Neuron (in vitro differentiated cells): ENCODE measurements at regions not wholly inside any gene's neighbourhood (a gene's known extent, or its start where the extent isn't known, plus 50 kb on each side); places are given as distances from the start of the nearest gene placed in this dataset.

Source experiments
- H2AFZ ChIP-seq: one replicate; pipeline ENCODE4 v1.6.1; 2013; ENCODE audit warnings: low read depth, mild to moderate bottlenecking, inconsistent platforms, low read length, moderate library complexity
- H3K27me3 ChIP-seq: one replicate; pipeline ENCODE4 v1.6.1; 2013; ENCODE audit warnings: low read length; ENCODE audit not compliant: insufficient read depth
- H3K36me3 ChIP-seq: one replicate; pipeline ENCODE4 v1.6.1; 2013; ENCODE audit warnings: low read length; ENCODE audit not compliant: insufficient read depth
- H3K4me1 ChIP-seq: one replicate; pipeline ENCODE4 v1.6.1; 2013; ENCODE audit warnings: low read length; ENCODE audit not compliant: insufficient read depth
- H3K4me3 ChIP-seq: 2 replicates; pipeline ENCODE4 v1.5.1; 2013; ENCODE audit warnings: mild to moderate bottlenecking, low read length, moderate library complexity
- H3K9me3 ChIP-seq: one replicate; pipeline ENCODE4 v1.6.1; 2013; ENCODE audit warnings: low read length

- peak overlapping the region; percentile 0 for H3K4me3 ChIP-seq
- peaks cover 24% of the 10 kb centered on the region for H3K4me1 ChIP-seq
- H3K9me3 ChIP-seq, result no peaks in the 10 kb centered on the region
- no peaks in the 10 kb centered on the region for H3K36me3 ChIP-seq
- H3K27me3 ChIP-seq, result no peaks in the 10 kb centered on the region
- H2AFZ ChIP-seq, result no peak overlapping the region
Observed at GRCh38 chr16:79347277-79347676, 253.3 kb downstream of the MAF start.

- Histone ChIP-seq H3K4me1 (no peaks in the 10 kb centered on the region), H3K4me3 (no peak overlapping the region), H3K9me3 (no peaks in the 10 kb centered on the region), H2AFZ (no peak overlapping the region), H3K27me3 (no peaks in the 10 kb centered on the region), H3K36me3 (no peaks in the 10 kb centered on the region)
Observed at GRCh38 chr16:79339863-79340262, 260.7 kb downstream of the MAF start.

- Histone ChIP-seq H3K4me1 (no peaks in the 10 kb centered on the region), H3K36me3 (no peaks in the 10 kb centered on the region), H3K4me3 (no peak overlapping the region), H2AFZ (no peak overlapping the region), H3K9me3 (no peaks in the 10 kb centered on the region), H3K27me3 (no peaks in the 10 kb centered on the region)
Observed at GRCh38 chr16:79337906-79338305, 262.6 kb downstream of the MAF start.

- Histone ChIP-seq H3K27me3 (no peaks in the 10 kb centered on the region), H3K36me3 (no peaks in the 10 kb centered on the region), H2AFZ (no peak overlapping the region), H3K4me1 (no peaks in the 10 kb centered on the region), H3K9me3 (no peaks in the 10 kb centered on the region), H3K4me3 (no peak overlapping the region)
Observed at GRCh38 chr16:79336437-79337229, 263.9 kb downstream of the MAF start.

- H3K27me3 ChIP-seq, result no peaks in the 10 kb centered on the region
- H3K36me3 ChIP-seq, result no peaks in the 10 kb centered on the region
- no peaks in the 10 kb centered on the region for H3K9me3 ChIP-seq
- no peak overlapping the region for H2AFZ ChIP-seq
- H3K4me1 ChIP-seq, result no peaks in the 10 kb centered on the region
- H3K4me3 ChIP-seq, result no peak overlapping the region
Observed at GRCh38 chr16:79334127-79334526, 266.4 kb downstream of the MAF start.

GRCh38 chr16:79331066-79331465, 269.5 kb downstream of the MAF start:
- no peak overlapping the region for H2AFZ ChIP-seq
- no peak overlapping the region for H3K4me3 ChIP-seq
- H3K27me3 ChIP-seq, result no peaks in the 10 kb centered on the region
- no peaks in the 10 kb centered on the region for H3K4me1 ChIP-seq
- H3K36me3 ChIP-seq, result no peaks in the 10 kb centered on the region
- H3K9me3 ChIP-seq, result no peaks in the 10 kb centered on the region

GRCh38 chr16:79329967-79330366, 270.6 kb downstream of the MAF start:
- no peaks in the 10 kb centered on the region for H3K4me1 ChIP-seq
- no peaks in the 10 kb centered on the region for H3K36me3 ChIP-seq
- no peak overlapping the region for H2AFZ ChIP-seq
- no peak overlapping the region for H3K4me3 ChIP-seq
- H3K9me3 ChIP-seq, result no peaks in the 10 kb centered on the region
- no peaks in the 10 kb centered on the region for H3K27me3 ChIP-seq

- Histone ChIP-seq H3K9me3 (no peaks in the 10 kb centered on the region), H2AFZ (no peak overlapping the region), H3K4me1 (no peaks in the 10 kb centered on the region), H3K27me3 (no peaks in the 10 kb centered on the region), H3K4me3 (no peak overlapping the region), H3K36me3 (no peaks in the 10 kb centered on the region)
Observed at GRCh38 chr16:79329166-79329521, 271.4 kb downstream of the MAF start.

- H3K36me3 ChIP-seq, result no peaks in the 10 kb centered on the region
- no peaks in the 10 kb centered on the region for H3K9me3 ChIP-seq
- H3K4me3 ChIP-seq, result no peak overlapping the region
- no peaks in the 10 kb centered on the region for H3K4me1 ChIP-seq
- H2AFZ ChIP-seq, result no peak overlapping the region
- H3K27me3 ChIP-seq, result no peaks in the 10 kb centered on the region
Observed at GRCh38 chr16:79328402-79329165, 272.0 kb downstream of the MAF start.

GRCh38 chr16:79327836-79328235, 272.7 kb downstream of the MAF start:
- no peaks in the 10 kb centered on the region for H3K9me3 ChIP-seq

GRCh38 chr16:79326549-79326948, 274.0 kb downstream of the MAF start:
- Histone ChIP-seq H3K9me3 (no peaks in the 10 kb centered on the region), H3K36me3 (no peaks in the 10 kb centered on the region), H2AFZ (no peak overlapping the region), H3K4me3 (no peak overlapping the region), H3K4me1 (no peaks in the 10 kb centered on the region), H3K27me3 (no peaks in the 10 kb centered on the region)

More at GRCh38 chr16:79327836-79328235, 272.7 kb downstream of the MAF start:
- H3K27me3 ChIP-seq, result no peaks in the 10 kb centered on the region
- no peak overlapping the region for H2AFZ ChIP-seq
- no peaks in the 10 kb centered on the region for H3K4me1 ChIP-seq
- no peak overlapping the region for H3K4me3 ChIP-seq
- no peaks in the 10 kb centered on the region for H3K36me3 ChIP-seq

GRCh38 chr16:79325226-79325945, 275.2 kb downstream of the MAF start:
- Histone ChIP-seq H3K27me3 (no peaks in the 10 kb centered on the region), H2AFZ (no peak overlapping the region), H3K9me3 (no peaks in the 10 kb centered on the region), H3K36me3 (no peaks in the 10 kb centered on the region), H3K4me3 (no peak overlapping the region), H3K4me1 (no peaks in the 10 kb centered on the region)

GRCh38 chr16:79320956-79321355, 279.6 kb downstream of the MAF start:
- H3K4me3 ChIP-seq, result no peak overlapping the region
- H3K27me3 ChIP-seq, result peaks cover 6% of the 10 kb centered on the region
- peaks cover 4% of the 10 kb centered on the region for H3K4me1 ChIP-seq
- no peaks in the 10 kb centered on the region for H3K9me3 ChIP-seq
- no peaks in the 10 kb centered on the region for H3K36me3 ChIP-seq
- no peak overlapping the region for H2AFZ ChIP-seq
